AG10803 (cell line): ENCODE measurements at regions not wholly inside any gene's neighbourhood (a gene's known extent, or its start where the extent isn't known, plus 50 kb on each side); places are given as distances from the start of the nearest gene placed in this dataset.
"Not testable (repeated sequence)": the region's sequence is repeated elsewhere in the genome, so short reads cannot be mapped to it uniquely, and the experiment has no call there.

Source experiments
- DNase-seq: peaks from one replicate; pipeline ENCODE4 v3.0.0; 2010; ENCODE audit warnings: low read depth
- H3K4me3 ChIP-seq: 2 replicates; pipeline ENCODE4 v1.5.1; 2011; ENCODE audit warnings: mild to moderate bottlenecking, low read length, control low read depth
- CTCF ChIP-seq: conservative IDR thresholded peaks from 2 replicates; pipeline ENCODE4 v1.5.1; 2011; ENCODE audit warnings: mild to moderate bottlenecking, low read length, control low read depth, inconsistent platforms

- no peak for DNase-seq
- no peak overlapping the region for H3K4me3 ChIP-seq
- TF ChIP-seq CTCF, result no peak
Observed at GRCh38 chr2:16381511-16381910, 284.1 kb downstream of the CYRIA start.

DNA sequence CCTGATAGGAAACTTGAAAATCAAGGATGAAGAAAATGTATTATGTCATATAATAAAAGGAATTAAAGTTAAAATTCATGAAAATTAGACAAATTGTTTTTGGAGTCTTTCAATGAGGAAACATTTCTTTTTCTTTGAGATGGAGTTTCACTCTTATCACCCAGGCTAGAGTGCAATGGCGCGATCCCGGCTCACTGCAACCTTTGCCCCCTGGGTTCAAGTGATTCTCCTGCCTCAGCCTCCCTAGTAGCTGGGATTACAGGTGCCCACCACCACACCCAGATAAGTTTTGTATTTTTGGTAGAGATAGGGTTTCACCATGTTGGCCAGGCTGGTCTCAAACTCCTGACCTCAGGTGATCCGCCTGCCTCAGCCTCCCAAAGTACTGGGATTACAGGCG is 285.7 kb downstream of the CYRIA start:
- H3K4me3 ChIP-seq, DNase-seq: not testable (repeated sequence)

DNA sequence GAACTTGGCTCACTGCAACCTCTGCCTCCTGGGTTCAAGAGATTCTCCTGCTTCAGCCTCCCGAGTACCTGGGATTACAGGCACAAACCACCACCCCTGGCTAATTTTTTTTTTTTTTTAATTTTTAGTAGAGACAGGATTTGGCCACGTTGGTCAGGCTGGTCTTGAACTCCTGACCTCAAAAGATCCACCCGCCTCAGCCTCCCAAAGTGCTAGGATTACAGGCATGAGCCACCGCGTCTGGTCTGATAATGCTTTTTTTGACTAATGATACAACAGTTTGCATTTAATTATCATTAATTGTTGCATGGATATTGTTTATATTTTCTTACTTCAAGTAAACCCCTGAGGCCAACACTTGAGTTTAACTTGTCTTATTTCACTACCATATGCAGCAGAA is 286.6 kb downstream of the CYRIA start:
- not testable (repeated sequence) for DNase-seq, H3K4me3 ChIP-seq

DNA sequence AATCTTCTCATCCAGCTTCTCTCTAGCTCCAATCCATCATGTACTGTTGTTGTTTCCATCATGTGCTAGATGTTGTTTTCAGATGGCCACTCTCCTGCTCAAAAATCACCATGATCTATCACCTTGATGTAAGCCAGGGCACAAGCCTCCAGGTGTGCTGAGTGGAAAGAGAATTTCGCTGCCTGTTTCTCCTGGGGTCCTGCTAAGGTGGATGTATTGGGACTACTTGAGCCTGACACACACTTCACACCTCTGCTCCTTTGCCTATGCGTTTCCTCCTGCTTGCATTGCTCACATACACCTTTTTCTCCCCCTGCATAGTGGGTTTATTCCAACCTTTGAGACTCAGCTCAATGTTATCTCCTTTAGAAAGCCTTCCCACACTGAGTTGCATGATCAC is 287.6 kb downstream of the CYRIA start:
- no peak for TF ChIP-seq CTCF
- no peak overlapping the region for H3K4me3 ChIP-seq
- DNase-seq, result no peak

DNA sequence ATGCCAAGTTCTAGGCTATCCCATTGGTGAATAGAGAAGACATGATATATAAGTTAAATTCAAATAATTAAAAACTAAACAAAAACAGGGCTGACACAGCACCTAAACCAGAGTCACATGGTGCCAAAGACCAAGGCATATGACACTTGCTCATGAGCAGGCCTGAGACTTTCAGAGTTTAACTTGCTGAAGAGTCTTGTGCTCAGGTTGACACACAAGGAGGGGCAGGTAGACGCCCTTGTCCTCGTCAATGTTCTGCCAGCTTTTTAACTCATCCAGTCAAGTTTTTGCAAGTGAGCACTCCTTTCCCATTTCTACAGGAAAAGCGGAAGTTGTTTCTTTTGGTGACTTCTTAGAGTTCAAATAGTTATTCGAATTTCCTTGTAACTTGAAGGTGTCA is 289.7 kb downstream of the CYRIA start:
- no peak overlapping the region for H3K4me3 ChIP-seq
- no peak for TF ChIP-seq CTCF
- no peak for DNase-seq

GRCh38 chr2:16375351-16375750 is 290.3 kb downstream of the CYRIA start:
- TF ChIP-seq CTCF, result no peak
- H3K4me3 ChIP-seq, result no peak overlapping the region
- DNase-seq, result no peak

GRCh38 chr2:16374671-16375070 is 291.0 kb downstream of the CYRIA start:
- no peak for DNase-seq
- no peak for TF ChIP-seq CTCF
- H3K4me3 ChIP-seq, result no peak overlapping the region

DNA sequence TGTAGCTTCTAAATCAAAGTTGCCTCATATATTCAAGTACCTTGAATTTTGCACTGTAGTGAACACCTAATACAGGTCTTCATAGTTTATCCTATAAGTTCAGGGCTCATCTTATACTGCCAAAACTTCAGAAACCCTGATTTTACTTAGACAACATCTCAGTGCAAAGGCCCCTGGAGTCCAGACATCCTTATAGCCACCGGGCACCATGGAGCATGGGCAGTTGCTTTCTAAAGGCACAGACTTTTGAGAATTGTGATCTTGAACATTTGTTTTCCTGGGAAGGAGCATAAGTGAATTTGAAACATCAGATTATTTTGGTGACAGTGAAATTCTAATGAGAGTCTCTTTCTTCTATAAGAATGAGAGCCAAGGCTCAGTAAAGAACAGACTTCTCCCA is 292.3 kb downstream of the CYRIA start:
- no peak for DNase-seq
- no peak overlapping the region for H3K4me3 ChIP-seq
- no peak for TF ChIP-seq CTCF
